ENCODE measurements at regions not wholly inside any gene's neighbourhood (a gene's known extent, or its start where the extent isn't known, plus 50 kb on each side); places are given as distances from the start of the nearest gene placed in this dataset.
A peak's percentile ranks its signal among the peaks of the same experiment; 100 is the strongest.
"Not testable (repeated sequence)": the region's sequence is repeated elsewhere in the genome, so short reads cannot be mapped to it uniquely, and the experiment has no call there.

DNA sequence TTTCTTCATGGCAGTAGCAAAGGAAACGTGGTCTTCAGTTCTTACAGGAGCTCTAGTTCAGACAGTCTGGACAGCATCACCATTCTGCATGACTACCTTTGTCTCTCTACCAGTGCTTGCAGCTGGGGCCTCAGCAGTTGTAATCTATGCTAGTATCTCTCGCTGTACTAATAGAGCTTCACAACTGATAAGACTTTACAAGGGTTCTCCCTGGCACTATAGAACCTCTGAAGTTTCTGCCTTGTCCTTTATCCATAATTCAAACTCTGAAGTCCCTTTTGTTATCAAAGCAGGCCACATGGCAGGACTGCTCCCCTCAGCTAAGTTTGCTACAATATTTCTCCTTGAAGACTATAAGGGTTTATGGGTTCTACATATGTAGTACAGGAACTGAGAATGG, 842.1 kb upstream of the ADGRB3 start:
- DNase-seq (ENCODE audit: low spot score): no peak
- FAIRE-seq: no peak

GRCh38 chr6:67790569-67790968, 844.5 kb upstream of the ADGRB3 start:
- DNase-seq (ENCODE audit: low spot score) (no peak), FAIRE-seq (no peak)

GRCh38 chr6:67787119-67787518, 848.0 kb upstream of the ADGRB3 start:
- not testable (repeated sequence) for FAIRE-seq; DNase-seq (ENCODE audit: low spot score)

DNA sequence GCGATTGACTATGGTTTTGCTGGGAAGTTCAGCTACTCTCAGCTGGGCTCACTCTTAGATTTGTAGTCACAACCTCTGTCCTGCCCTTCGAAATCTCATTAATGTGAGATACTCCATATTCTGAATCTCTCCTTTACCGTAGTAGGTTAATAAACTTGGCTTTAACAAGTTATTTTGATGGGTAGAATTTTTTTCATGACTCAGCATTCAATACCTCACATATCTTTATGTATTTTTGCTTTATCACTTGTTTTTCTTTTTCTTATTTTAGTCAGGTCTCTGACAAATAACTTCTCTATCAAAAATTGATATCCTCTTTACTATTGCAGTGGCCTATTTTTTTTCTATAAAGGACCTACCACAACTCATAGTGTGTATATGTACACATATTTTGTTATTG, 855.2 kb upstream of the ADGRB3 start:
- DNase-seq (ENCODE audit: low spot score) (no peak), FAIRE-seq (no peak)

DNA sequence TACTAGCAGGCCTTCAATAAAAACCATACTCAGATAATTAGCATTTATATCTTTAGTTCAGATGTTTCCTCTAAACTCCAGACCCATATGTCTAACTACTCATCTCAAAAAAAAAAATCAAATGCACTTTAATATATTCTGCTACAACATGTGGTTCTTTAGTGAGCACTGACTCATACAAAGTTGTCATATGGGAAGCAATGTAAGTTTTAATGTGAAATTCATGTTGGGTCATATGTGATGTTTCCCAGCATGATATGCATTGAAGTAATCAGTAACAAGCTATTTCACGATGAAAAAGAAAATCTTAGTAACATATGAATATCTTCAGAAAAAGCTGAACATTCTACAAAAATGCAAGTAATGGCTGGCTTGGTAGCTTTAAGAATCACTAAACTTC, 859.7 kb upstream of the ADGRB3 start:
- DNase-seq (ENCODE audit: low spot score): no peak
- FAIRE-seq: no peak

GRCh38 chr6:67768972-67769371, 866.1 kb upstream of the ADGRB3 start:
- DNase-seq (ENCODE audit: low spot score) (no peak), FAIRE-seq (no peak)

DNA sequence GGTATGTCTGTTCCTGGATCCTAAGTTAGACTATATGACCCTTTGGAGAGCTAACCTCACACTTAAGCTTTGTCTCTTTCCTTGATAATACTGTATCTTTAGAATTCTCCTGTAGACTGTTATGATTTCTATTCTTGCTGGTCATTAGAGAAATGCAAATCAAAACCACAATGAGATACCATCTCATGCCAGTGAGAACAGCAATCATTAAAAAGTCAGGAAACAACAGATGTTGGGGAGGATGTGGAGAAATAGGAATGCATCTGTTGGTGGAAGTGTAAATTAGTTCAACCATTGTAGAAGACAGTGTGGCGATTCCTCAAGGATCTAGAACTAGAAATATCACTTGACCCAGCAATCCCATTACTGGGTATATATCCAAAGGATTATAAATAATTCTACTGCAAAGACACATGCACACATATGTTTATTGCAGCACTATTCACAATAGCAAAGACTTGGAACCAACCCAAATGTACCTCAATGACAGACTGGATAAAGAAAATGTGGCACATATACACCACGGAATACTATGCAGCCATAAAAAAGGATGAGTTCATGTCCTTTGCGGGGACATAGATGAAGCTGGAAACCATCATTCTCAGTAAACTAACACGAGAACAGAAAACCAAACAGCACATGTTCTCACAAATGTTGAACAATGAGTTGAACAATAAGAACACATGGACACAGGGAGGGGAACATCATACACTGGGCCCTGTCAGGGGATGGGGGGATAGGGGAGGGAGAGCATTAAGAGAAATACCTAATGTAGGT, 867.8 kb upstream of the ADGRB3 start:
- FAIRE-seq; DNase-seq (ENCODE audit: low spot score): not testable (repeated sequence)

DNA sequence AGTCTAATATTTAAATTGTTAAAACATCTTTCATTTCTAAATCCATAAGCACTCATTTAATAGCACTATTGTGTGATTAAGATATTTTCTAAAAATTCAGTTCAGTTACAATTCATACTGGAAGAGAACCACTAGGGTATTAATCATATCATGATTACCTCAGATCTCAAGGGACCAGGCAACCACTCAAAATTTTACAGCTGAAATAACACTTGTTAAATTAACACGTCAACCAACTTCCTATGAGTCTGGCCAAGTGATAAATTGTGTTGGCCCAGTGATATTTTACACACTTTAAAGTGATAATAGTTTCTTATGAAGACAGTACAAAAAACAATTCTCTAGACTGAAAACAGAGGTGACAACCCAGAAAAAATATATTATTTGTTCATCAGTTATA, 869.0 kb upstream of the ADGRB3 start:
- no peak for FAIRE-seq
- DNase-seq (ENCODE audit: low spot score): no peak

- FAIRE-seq (no peak), DNase-seq (ENCODE audit: low spot score) (no peak)
Measured at GRCh38 chr6:67759001-67759400, 876.1 kb upstream of the ADGRB3 start.

DNA sequence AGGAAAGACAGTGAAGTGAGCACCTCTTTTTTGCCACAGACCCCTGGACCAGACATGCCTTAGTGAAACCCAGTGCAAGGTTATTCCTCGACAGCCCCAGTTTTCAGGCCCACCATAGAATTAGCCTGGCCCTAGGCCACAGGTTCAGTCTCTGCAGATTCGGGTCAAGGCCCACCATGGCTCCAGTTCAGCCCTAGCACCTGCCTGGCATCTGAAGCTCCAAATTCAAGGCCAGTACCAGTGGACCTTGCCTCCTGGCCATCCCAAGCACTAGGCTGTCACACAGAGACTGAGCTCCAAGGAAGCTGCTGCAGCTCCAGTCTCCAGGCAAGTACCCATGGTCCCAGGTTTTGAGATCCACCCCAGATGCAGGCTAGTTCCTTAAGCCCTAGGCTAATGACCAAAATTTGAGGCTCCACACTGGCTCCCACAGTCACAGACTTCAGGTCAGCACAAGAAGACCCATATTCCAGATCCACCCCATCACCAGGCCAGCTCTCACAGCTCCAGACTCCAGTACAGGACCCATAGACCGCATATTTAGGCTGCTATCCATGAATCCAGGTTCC, 877.5 kb upstream of the ADGRB3 start:
- no peak for FAIRE-seq
- no peak for DNase-seq (ENCODE audit: low spot score)

- FAIRE-seq (no peak), DNase-seq (ENCODE audit: low spot score) (no peak)
Measured at GRCh38 chr6:67748521-67748920, 886.6 kb upstream of the ADGRB3 start.

- DNase-seq (ENCODE audit: low spot score) (peak; percentile 2), FAIRE-seq (no peak)
Measured at GRCh38 chr6:67736816-67737215, 898.3 kb upstream of the ADGRB3 start.

GRCh38 chr6:67736161-67736560, 898.9 kb upstream of the ADGRB3 start:
- DNase-seq (ENCODE audit: low spot score): no peak
- no peak for FAIRE-seq

DNA sequence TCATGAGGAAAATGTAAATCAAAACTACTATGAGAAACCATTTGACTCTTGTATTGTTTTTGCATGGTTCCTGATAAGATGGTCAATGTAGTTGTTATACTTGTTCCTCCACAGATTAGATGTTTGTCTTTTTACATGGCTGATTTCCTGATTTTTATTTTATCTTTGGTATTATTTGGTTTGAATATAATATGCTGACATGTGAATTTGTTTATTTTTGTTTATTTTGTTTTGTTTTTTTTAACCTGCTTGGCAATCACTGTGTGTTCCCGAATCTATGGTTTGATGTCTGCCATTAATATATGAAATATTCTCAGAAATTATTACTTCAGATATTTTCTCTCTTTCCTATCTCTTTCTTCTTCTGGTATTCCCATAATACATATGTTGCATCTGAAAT, 899.5 kb upstream of the ADGRB3 start:
- DNase-seq (ENCODE audit: low spot score): no peak
- no peak for FAIRE-seq

- DNase-seq (ENCODE audit: low spot score) (no peak), FAIRE-seq (no peak)
Measured at GRCh38 chr6:67722861-67723261, 912.2 kb upstream of the ADGRB3 start.

GRCh38 chr6:67717281-67717680, 917.8 kb upstream of the ADGRB3 start:
- FAIRE-seq (no peak), DNase-seq (ENCODE audit: low spot score) (no peak)

- no peak for FAIRE-seq
Measured at GRCh38 chr6:67706388-67706787, 928.7 kb upstream of the ADGRB3 start.

GRCh38 chr6:67698534-67698933, 936.5 kb upstream of the ADGRB3 start:
- FAIRE-seq: no peak
- no peak for DNase-seq (ENCODE audit: low spot score)

More at GRCh38 chr6:67706388-67706787, 928.7 kb upstream of the ADGRB3 start:
- DNase-seq (ENCODE audit: low spot score): no peak

- no peak for DNase-seq (ENCODE audit: low spot score)
- FAIRE-seq: no peak
Measured at GRCh38 chr6:67694127-67694526, 941.0 kb upstream of the ADGRB3 start.

DNA sequence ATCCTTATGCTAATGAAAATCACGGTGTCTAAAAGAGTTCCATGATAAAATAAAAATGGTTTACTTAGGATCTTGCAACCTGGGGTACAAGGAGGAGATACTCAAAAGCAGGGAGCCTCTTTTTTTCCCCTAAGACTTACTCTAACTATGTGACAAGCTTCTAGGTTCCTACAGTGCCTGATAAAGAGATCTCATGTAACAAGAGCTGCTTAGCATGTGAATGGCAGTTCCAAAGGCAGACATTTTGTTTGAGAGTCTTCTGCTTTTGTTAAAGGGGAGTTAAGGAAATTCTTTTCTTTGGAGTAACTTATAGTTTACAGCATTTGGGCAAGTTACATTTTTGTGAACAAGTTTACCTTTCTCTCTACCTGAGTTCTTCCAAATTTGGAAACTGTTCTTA, 945.8 kb upstream of the ADGRB3 start:
- DNase-seq (ENCODE audit: low spot score) (no peak), FAIRE-seq (no peak)

DNA sequence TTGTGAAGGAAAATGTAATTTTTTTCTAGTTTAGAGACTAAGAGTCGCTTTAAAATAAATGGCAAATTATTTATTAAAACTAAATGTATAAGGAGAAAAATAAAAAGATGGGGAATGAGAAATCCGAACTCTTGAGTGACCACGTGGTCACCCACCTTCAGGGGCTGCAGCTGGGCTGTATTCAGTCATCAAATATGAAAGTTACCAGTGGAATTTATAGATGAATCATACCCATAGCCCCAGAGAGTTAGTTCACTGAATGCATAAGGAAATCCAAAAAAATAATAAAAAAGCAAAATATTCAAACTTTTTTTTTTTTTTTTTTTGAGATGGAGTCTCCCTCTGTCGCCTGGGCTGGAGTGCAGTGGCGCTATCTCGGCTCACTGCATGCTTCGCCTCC, 947.7 kb upstream of the ADGRB3 start:
- FAIRE-seq (no peak), DNase-seq (ENCODE audit: low spot score) (peak; percentile 8)

DNA sequence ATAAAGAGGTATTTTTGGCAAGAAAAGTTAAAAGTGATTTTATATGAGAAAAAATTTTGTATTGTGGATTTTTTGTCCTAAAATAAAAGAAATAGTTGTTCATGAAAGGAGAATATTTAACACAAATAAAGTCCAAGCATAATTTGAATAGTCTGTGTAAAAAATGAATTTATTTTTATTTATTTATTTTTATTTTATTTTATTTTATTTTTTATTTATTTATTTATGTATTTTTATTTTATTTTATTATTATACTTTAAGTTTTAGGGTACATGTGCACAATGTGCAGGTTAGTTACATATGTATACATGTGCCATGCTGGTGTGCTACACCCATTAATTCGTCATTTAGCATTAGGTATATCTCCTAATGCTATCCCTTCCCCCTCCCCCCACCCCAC, 948.9 kb upstream of the ADGRB3 start:
- DNase-seq (ENCODE audit: low spot score); FAIRE-seq: not testable (repeated sequence)

DNA sequence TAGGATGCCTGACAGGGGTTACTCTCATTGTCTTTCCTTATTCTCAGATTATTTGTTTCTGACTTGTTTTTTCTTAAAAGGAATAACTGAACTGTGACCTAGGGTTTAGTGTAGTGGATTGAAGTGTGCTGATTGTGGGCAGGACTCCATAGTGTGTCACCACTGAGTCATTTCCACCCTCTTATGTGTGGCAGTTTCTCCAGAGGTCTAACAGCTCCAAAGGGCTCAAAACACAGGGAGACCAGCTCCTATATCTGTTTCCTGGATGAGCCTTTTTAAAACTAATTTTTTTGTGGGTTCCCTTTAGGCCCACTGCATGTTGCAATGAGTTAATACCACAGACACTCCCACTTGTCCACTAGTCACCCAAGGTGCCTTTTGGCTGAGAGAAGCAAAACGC, 951.1 kb upstream of the ADGRB3 start:
- FAIRE-seq (no peak), DNase-seq (ENCODE audit: low spot score) (no peak)

Measured in urothelium cell line (cell line).